SW 1271 (cell line): ENCODE measurements at regions not wholly inside any gene's neighbourhood (a gene's known extent, or its start where the extent isn't known, plus 50 kb on each side); places are given as distances from the start of the nearest gene placed in this dataset.

Source experiments
- DNase-seq, 2 experiments: peaks; one replicate each; lab custom pipeline; 2025; lab: John Stamatoyannopoulos, UW

DNA sequence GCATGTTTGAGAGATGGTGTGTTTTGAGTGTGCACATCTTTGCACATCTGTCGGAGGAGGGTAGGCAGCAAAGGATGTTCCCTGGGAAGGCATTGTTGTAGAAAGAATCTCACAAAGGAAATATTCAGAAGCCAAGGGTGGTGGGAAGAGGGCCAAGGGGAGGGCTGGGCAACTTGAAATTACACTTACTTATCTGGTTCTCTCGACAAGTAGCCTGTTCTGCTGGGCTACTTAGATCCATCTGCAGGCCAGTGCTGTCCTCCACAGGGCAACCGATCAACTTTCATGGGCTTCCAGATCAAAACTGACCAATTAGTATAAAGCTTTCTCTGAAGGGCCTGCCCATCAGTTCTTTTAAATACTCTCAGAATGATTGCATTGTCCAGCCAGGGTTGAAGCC is 495.2 kb downstream of the GADD45G start:
- DNase-seq: peak in 1 of 2 experiments; percentile 5

DNA sequence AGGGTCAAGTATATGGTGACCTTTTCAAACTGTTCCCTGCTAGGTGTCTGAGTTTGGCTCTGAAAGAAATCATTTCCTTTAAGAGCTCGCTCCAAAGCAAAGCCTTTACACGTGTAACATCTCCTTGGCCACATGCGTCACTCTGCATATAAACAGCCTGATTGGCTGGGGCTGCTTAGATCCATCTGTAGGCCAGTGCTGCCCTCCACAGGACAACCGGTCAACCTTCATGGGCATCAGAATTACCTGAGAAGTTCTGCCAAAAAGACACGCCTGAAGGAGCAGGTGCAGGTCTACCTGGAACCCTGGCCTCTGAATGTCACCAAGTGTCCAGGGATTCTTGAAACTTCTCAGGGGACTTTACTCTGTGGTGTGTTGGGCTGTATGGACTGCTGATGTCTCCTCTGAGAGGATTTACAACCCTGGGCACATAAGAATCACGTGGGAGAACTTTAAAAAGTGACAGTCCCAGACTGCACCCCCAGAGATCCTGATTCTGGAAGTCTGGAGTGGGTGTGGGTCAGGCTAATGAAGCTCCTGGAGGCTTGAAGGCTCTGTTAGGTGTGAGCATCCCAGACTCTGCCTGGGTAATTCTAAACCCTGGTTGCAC is 497.6 kb downstream of the GADD45G start:
- peak; percentile 34 to 77 for DNase-seq

DNA sequence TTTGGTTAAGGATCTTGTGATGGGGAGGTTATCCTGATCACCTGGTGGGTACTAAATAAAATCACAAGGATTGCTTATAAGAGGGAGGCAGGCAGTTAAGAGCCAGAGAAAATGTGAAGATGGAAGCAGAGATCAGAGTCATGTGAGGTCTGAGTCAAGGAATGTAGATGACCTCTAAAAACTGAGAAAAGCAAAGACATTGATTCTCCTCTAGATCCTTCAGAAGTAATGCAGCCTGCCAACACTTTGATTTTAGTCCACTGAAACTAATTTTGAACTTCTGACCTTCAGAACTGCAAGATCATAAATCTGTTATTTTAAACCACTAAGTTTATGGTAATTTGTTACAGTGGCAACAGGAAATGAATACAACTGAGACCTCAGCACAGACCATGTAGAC is 499.0 kb downstream of the GADD45G start:
- DNase-seq: no peak

DNA sequence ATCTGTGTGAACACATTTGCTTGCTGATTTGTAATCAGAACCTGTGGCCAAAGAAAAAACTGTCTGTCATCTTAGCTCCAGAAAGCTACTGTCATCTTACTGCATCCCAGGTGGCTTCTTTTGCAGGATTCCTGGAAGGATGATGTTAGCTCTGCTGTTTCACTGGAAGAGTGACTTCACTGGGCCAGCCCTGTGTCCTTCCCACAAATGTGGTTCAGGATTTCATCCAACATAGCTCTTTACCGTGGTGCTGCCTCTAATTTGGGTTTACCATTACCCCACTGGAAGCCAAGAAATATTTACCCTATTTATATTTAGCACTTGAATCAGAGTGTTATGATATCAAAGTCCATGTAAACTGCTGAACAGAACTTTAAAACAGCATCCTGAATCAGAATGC is 501.0 kb downstream of the GADD45G start:
- no peak for DNase-seq

DNA sequence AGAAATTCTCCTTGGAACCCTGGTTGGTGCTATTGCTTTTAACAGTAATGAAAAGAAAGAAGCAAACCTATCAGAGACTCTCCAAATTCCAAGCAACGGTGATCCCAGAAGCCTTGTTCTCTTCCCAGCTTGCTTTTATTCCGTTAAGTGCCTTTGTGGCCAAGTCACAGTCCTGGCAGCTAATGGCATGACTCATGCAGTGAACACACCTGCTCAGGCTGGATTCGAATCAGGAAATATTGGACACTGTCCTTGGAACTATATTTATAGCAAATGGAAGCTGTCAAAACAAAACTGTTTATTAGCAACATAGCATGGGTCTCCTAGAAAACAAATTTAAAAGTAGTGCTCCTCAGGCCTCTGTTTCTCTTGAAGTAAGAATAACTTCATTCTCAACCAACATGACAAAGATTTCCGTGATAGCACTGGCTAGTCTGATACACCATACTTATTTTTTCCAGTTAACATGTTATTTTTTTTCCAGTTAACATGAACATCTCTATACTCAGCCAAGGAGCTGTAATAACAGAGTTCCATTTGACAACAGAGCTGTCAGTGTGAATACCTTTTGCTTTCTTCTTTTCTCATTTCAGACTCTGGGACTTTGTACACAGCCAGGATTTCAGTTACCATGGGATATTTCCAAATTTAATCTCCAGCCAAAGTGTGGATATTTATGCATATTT is 502.4 kb downstream of the GADD45G start:
- DNase-seq: no peak

DNA sequence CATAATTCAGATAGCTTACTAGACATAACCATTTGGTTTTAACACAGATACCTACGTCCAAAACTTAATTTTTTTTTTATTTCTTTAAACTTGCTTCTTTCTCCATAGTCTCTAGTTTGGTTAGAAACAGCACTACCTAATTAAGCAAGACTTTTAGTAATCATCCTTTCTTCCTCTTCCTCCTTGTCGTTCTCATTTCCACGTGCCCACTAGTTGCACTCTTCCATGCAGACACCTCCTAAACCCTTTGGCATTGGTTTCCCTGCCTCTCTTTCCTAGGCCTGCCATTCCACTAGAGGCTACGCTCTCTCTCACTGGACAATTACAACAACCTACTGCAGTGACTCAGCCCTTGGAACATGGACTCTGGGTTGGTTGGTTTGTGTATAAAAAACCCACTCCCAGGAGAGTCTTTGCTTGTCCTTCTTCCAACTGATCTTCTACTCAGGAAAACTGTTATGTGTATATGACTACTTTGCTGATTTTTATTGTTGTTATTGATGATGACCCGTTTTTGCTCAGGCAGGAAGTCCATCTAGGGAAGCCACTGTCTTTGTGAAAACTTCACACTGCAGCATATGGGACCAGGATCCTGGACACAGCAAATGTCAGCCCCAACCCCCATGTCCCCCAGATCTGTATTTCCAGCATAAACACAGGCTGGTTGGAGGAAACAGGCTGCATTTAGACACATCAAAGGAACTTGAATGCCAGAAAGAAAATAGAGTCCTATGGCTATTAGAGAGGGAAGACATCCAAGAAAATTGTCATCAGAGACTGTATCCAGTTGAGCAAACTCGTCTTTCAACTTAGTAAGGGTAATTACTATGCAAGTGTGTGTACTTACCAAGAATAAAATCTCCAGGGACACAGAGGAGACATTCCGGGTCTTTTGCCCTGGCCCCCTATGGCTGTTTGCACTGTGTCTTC is 503.2 kb downstream of the GADD45G start:
- no peak for DNase-seq

DNA sequence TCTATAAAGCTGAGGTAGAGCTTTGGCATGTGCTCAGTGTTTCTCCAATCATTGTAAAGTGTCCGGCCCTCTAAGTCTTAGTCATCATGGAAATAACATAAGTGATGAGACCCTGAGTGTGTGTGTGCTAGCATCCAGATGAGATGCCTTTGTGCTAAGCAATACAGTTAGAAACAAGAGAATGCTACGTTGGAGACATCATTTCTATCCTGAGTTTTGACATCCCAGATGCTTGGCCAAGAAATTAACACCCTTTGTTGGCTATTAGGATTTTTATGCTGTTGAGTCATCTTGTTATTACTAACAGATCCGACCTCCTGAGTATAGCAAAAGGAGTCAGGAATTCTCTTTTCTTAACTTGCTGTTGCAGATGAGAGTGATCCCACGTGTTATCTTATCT is 508.0 kb downstream of the GADD45G start:
- DNase-seq: no peak

DNA sequence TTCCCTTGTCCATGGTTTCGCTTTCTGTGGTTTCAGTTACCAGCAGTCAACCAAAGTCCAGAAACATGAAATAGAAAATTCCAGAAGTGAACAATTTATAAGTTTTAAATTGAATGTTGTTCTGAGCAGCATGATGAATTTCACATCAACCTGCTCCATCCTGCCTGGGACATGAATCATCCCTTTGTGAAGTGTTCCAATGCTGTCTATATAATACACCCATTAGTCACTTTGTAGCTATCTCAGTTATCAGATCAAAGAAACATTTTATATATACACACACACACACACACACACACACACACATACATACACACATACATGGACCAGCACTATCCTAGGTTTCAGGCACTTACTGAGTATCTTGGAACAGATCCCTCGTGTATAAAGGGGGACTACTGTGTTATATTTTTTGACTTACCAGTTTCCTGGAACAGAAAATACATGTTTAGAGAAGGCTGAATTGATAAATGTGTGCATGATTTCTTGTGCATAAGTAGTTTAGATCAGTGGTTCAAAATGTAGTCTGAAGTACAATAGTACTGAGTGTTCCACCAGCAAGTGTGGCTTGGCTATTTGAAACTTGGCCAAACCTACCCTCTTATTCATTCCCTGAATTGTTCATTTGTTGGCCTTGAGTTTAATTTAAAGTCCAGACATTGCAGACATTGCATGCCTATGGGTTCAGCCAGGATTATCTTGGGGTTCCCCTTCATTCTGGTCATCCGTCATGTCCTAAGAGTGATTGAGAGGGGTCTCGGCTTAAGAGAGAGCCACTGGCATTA is 510.0 kb downstream of the GADD45G start:
- DNase-seq: no peak

DNA sequence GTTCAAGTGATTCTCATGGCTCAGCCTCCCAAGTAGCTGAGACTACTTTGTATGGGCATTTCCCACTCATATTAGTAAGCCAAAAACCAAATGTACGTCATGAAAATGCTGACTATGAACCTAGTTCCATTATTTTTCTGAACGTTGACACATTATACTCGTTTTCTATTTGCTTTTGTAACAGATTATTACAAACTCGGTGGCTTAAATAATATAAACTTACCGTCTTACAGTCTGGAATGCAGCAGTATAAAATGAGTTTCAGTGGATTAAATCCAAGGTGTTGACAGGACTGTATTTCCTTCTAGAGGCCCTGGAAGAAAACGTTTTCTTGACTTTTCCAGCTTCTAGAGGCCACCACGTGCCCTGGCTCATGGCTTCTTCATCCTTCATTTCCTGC is 517.0 kb downstream of the GADD45G start:
- DNase-seq: no peak

DNA sequence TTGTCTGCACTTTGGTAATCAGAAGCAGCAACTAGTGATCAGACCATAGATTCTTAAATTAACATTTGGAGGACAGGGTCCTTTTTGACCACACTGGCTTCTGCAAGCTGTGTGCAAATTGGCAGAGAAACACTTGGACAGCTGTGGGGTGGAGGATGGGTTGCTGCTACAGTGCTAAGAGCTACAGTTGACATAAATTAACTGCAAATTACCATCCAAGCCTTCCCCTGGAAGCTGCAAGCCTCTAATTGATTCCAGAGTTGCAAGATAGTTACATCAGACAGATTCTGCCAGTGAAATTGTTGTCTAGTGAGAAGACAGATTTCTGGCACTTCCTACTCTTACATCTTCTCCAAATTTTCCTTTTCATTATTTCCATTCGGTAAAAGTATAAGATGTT is 517.7 kb downstream of the DIRAS2 start:
- DNase-seq: no peak

DNA sequence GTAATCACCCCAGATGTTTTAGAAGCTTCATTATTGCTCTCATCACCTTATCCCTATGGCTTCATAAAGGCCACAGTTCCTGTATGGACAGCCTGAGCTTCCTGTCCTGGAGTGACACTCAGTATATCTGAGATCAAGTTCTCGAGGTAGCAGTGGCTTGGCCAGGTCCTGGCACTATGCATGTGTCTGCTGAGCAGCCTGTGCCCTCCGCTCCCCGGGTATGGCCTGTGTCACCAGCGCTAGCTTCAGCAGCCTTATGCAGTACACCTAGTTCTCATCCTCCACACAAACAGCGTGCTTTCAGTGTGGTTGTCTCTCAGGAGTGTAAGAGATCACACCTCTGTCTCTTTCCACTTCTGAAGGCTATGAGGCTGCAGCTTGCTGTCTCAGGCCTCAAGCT is 514.7 kb downstream of the DIRAS2 start:
- DNase-seq: no peak

DNA sequence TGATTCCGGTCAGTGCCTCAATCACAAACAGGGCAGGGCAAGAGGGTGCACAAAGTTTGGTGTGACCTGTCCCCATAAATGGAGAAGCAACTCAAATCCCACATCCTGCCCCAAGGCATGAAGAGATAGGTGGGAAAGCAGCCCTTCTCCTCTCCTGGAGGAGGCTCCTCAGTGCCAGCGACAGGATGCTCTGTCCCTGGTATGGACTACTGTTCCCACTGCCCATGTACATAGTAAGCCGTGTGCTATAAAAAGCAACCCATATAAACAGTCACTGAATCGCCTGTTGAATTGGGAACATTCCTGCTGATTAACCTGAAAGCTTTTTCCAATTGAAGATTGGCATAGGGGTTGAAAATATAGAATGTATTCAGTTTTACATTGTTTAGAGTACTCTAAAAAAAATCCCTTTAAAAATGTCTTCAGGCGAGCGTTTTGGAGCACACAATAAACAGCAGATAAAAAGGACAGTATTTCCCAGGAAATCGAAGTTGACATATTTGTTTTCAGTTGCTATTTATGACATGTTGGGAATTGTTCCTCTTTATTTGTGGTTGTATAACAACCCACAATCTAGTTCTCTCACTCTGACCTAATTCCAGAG is 513.9 kb downstream of the DIRAS2 start:
- DNase-seq: no peak

DNA sequence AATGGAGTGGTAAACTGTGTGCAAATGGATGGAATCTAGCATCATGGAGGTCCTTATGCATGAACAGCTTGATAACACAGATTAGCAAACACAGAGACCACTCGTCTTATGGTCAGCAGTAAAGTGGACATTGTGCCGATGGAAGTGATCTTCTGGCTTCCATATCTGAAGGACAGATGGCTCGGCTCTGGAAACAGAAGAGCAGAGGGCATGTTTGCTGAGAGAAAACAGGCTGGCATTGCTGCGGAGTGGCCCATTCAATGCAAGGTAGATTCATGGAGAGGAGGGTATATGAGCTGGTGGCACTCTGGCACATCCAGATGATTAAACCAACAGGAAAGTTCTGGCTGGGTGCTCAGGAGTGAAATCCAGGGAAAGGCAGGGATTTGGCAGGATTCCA is 513.2 kb downstream of the DIRAS2 start:
- no peak for DNase-seq

DNA sequence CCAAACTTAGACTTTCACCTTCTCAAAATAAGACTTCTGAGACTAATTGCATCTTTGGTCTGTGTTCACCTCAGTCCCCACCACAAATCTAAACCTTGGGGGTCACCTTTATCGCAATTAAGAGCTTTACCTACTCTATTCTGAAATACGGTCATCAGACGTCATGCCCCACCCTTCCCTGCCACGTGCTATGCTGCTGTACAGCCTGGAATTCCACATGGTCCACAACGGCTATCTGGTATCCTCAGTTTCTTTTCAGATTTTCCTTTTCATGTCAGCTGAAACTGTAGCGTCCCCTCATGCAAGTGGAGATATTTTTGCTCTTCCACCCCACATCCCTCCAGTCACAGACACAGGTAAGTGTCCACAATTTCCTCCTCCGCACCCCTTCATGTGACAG is 511.1 kb downstream of the DIRAS2 start:
- DNase-seq: no peak

DNA sequence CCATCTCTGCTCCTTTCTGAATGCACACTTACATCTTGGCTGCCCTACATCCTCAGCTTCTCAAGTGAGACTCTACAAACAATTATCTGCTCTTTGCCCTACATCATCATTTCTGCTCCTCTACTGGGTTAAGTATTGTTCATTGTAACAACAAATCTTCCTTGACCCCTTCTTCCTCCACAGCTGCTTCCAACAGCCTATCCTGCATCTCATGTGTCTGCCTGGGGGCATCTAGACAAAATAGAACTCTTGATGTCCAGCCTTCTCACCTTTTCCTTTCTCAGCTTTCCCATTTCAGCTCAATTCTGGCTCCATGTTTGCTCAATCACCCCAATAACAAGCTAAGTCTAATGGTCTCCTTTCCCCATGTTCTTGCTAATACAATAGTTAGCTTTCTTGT is 509.8 kb downstream of the DIRAS2 start:
- DNase-seq: no peak

DNA sequence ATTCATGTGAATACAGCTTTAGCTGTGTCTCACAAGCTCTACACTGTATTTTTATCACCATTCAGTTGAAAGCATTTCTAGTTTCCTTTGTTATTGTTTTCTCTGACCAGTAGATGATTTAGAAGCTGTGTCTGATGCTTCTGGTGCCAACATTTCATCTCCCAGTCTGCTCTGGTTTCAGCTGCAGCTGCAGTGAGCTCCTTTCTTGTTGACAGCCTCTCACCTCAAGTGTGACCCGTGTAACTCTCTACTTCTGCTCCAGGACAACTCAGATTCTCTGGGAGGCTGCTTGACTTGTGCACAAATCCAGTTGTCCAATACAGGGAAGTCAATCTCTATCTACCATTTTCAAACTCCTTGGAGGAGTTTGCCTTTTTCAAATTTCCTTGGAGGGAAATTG is 504.8 kb downstream of the DIRAS2 start:
- DNase-seq: no peak

DNA sequence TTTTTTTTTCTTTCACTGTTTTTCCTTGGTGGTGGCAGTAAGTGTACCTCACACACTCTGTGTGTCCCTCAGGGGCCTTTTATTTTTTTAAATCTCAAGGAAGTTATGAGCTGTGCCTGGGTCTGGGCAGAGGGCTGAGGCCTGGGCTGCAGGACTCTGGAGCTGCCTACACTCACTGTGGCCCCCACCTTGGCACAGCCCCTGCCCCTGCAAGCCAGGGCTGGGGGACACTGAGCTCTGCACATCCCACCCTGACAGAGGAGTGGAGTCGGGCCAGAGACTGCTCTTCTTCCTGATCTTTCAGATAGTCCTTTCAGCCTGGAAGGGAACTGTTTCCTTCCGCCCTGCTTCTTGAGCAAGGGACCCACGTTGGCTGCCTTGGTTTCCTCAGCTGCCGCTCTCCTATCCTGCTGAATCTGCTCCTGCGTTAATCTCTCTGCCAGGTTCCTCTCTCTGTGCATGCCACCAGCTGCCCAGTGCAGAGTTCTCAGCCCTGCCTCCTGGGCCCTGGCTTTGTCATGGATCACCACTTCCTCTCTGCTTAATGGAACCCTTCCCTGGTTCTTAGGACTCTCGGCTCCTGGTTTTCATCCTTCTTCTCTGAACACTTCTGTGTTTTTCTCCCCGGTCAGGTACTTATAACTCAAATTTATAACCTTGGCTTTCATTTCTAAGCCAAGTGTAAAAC is 502.3 kb downstream of the DIRAS2 start:
- DNase-seq: no peak

DNA sequence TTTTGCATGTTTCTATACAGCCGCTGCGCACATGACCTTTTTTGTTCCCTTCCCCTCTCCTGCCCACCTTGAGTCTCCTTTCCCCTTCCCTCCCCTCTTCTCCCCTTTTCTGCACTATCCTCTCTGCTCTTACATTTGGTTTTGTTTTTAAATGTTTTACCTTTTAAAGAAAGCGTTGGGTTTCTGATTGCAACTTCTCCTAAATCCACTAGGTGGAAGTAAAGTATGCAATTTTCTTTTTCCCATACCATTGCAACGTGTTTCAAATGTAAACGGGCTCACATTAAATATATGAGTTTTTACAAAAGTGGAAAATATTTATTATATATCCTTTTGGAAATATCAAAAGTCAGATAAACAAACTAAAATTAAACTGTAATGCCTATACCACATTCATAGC is 500.9 kb downstream of the DIRAS2 start:
- DNase-seq: peak in 1 of 2 experiments; percentile 53

DNA sequence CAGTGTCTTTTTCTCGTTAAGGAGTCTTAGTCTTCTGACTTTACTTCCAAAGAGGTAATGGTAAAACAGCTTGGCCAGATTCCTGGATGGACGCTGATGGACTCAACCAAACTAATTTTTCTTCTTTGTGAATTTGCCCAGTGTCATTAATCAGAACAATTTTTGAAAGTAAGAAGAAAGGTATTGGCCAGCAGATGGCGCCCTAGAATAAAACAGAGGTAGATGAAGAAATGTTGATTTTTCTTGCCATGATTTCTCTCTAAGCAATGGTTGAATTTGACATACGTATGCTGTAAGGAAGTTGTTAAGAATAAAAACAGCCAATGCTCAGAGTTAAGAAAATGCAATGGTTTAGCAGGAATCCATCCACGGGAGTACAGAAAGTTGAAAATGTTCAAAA is 500.0 kb downstream of the DIRAS2 start:
- DNase-seq: peak in 1 of 2 experiments; percentile 50

DNA sequence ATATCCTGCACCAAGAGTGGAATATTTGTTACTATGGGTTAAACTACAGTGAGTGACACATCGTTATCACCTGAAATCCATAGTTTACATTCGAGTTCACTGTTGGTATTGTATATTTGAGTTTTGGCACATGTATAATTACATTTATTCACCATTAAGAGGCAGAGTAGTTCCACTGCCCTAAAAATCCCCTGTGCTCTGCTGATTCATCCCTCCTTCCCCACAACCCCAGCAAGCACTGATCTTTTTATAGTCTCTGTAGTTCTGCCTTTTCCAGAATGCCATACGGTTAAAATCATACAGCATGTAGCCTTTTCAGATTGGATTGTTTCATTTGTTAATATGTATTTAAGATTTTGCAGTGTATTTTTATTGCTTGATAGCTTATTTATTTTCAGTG is 495.2 kb downstream of the DIRAS2 start:
- DNase-seq: no peak

DNA sequence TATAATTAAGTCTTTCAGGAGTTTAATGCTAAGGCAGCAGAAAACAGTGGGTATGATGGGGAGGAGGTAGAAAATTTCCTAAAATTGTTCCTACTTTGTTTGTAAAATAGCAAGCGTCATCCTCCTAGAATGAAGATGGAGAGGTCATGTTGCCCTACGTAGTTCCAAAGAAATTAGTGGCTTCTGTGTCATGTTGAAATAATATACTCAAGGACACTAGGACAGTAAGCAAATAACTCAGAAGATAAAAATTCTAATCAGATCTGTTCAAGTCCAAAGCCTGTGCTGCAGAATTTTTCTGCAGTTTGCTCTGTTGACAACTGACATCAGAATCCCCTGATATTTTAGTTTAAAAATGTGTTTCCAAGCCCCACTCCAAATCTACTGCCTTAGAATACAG is 486.3 kb downstream of the DIRAS2 start:
- DNase-seq: no peak
